ENCODE measurements at regions not wholly inside any gene's neighbourhood (a gene's known extent, or its start where the extent isn't known, plus 50 kb on each side); places are given as distances from the start of the nearest gene placed in this dataset.

- Histone ChIP-seq H4K20me1 (ENCODE audit: insufficient read depth) (no peaks in the 10 kb centered on the region), H3F3A (ENCODE audit: insufficient read depth, low read depth) (no peaks in the 10 kb centered on the region), H3K4me1 (replicated peaks; ENCODE audit: insufficient read depth) (no peaks in the 10 kb centered on the region), H3K27ac (no peak overlapping the region), H3K36me3 (ENCODE audit: low read depth) (no peaks in the 10 kb centered on the region), H3K4me2 (no peak overlapping the region), H3K9me2 (ENCODE audit: insufficient read depth) (no peaks in the 10 kb centered on the region), H3K4me3 (no peak overlapping the region), H3K9me3 (ENCODE audit: insufficient read depth, low read depth) (no peaks in the 10 kb centered on the region), H3K27me3 (ENCODE audit: insufficient read depth, low read depth) (no peaks in the 10 kb centered on the region), H2AFZ (no peak overlapping the region), H3K79me2 (ENCODE audit: low read depth) (no peaks in the 10 kb centered on the region)
- ChIA-PET CTCF (no interaction called here), POLR2A (ENCODE audit: unreplicated experiment) (no interaction called here)
- no peak for TF ChIP-seq EZH2 (IDR thresholded peaks at IDR 0.05; ENCODE audit: low read depth)
- no peak for TF ChIP-seq CTCF (conservative IDR thresholded peaks at IDR 0.05)
- no TSS peak for BruUV-seq (replicated peaks)
- intact Hi-C loops (cut with micrococcal nuclease; ENCODE audit: unreplicated experiment), result no loop called here
- no peak for DNase-seq
Observed at GRCh38 chr4:13208558-13209193, 275.5 kb downstream of the RAB28 start.

- no peaks in the 10 kb centered on the region for H3K79me2 ChIP-seq (ENCODE audit: low read depth)
- DNase-seq, result no peak
- no TSS peak for BruUV-seq (replicated peaks)
- no peaks in the 10 kb centered on the region for H3K9me3 ChIP-seq (ENCODE audit: insufficient read depth, low read depth)
- ChIA-PET POLR2A (ENCODE audit: unreplicated experiment) (no interaction called here), CTCF (no interaction called here)
- no peak overlapping the region for H3K27ac ChIP-seq
- no peaks in the 10 kb centered on the region for H3K9me2 ChIP-seq (ENCODE audit: insufficient read depth)
- no peak for TF ChIP-seq EZH2 (IDR thresholded peaks at IDR 0.05; ENCODE audit: low read depth)
- no peak for TF ChIP-seq CTCF (conservative IDR thresholded peaks at IDR 0.05)
- H3K4me1 ChIP-seq (replicated peaks; ENCODE audit: insufficient read depth), result no peaks in the 10 kb centered on the region
- no peaks in the 10 kb centered on the region for H3K27me3 ChIP-seq (ENCODE audit: insufficient read depth, low read depth)
- no peak overlapping the region for H3K4me3 ChIP-seq
- no peak overlapping the region for H3K4me2 ChIP-seq
- no peaks in the 10 kb centered on the region for H3K36me3 ChIP-seq (ENCODE audit: low read depth)
- intact Hi-C loops (cut with micrococcal nuclease; ENCODE audit: unreplicated experiment), result no loop called here
- no peak overlapping the region for H2AFZ ChIP-seq
- H3F3A ChIP-seq (ENCODE audit: insufficient read depth, low read depth), result no peaks in the 10 kb centered on the region
- H4K20me1 ChIP-seq (ENCODE audit: insufficient read depth), result no peaks in the 10 kb centered on the region
Observed at GRCh38 chr4:13207226-13207625, 276.9 kb downstream of the RAB28 start.

- Histone ChIP-seq H3K79me2 (ENCODE audit: low read depth) (no peaks in the 10 kb centered on the region), H2AFZ (no peak overlapping the region), H3K4me1 (replicated peaks; ENCODE audit: insufficient read depth) (no peaks in the 10 kb centered on the region), H4K20me1 (ENCODE audit: insufficient read depth) (no peaks in the 10 kb centered on the region), H3K27ac (no peak overlapping the region), H3K27me3 (ENCODE audit: insufficient read depth, low read depth) (no peaks in the 10 kb centered on the region), H3K9me3 (ENCODE audit: insufficient read depth, low read depth) (no peaks in the 10 kb centered on the region), H3K36me3 (ENCODE audit: low read depth) (no peaks in the 10 kb centered on the region), H3K9me2 (ENCODE audit: insufficient read depth) (no peaks in the 10 kb centered on the region), H3K4me2 (no peak overlapping the region), H3K4me3 (no peak overlapping the region), H3F3A (ENCODE audit: insufficient read depth, low read depth) (no peaks in the 10 kb centered on the region)
- POLR2A ChIA-PET (ENCODE audit: unreplicated experiment), result no interaction called here
- no peak for TF ChIP-seq CTCF (conservative IDR thresholded peaks at IDR 0.05)
- TF ChIP-seq EZH2 (IDR thresholded peaks at IDR 0.05; ENCODE audit: low read depth), result no peak
- intact Hi-C loops (cut with micrococcal nuclease; ENCODE audit: unreplicated experiment), result no loop called here
- CTCF ChIA-PET, result no interaction called here
- BruUV-seq (replicated peaks), result no TSS peak
- no peak for DNase-seq
Observed at GRCh38 chr4:13203101-13203500, 281.0 kb downstream of the RAB28 start.

Data from PC-9 (cell line).